Activated T-helper 9 cell treated with anti-CD3 and anti-CD28 coated beads, Interleukin-2, amount 50 U/mL, for 16 hours (primary cell): ENCODE measurements at regions not wholly inside any gene's neighbourhood (a gene's known extent, or its start where the extent isn't known, plus 50 kb on each side); places are given as distances from the start of the nearest gene placed in this dataset.

Source experiments
- DNase-seq: peaks from one replicate; pipeline ENCODE4 v3.0.0-alpha.2; 2020; ENCODE audit warnings: low read depth

DNA sequence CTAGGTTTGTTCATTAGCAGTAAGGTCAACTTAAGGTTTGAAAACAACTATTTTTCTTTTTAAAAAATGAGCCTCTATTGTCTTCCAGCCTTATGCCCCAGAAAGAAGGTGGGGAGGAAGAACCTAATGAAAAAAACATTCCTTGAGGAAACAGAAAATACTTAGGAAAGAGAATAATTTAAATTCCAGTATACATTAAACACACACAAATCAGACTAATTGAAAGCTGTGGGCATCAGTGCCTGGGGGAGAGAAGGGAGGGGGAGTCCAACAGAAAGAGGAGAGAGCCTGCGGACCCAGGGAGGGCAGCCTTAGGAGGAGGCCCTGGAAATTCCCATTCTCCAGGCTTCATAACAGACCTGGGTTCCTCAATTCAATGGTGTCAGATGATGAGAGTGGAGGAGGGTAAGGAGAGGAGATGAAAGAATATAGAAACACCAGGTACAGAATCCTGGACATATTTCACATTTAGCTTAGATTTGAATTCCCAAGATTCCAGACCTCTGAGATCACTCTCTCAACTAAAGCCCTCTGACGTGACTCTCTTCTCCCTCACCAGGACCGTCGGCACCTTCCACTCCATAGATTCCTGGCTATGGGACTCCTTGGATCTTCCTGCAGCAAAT is 320.5 kb upstream of the UMPS start:
- no peak for DNase-seq

DNA sequence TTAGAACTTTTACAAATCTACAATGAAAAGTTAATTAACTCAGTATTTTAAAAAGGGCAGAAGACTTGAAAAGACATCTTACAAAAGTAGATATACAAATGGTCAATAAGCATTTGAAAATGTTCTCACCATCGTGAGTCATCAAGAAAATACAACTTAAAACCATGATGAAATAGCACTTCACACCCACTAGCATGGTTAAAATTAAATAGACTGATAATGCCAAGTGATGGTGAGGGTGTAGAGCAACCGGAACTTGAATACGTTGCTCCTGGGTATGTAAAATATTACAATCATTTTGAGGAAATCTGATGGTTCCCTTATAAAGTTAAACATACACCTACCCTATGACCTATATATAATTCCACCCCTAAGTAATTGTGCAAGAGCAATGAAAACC is 319.8 kb upstream of the UMPS start:
- no peak for DNase-seq

DNA sequence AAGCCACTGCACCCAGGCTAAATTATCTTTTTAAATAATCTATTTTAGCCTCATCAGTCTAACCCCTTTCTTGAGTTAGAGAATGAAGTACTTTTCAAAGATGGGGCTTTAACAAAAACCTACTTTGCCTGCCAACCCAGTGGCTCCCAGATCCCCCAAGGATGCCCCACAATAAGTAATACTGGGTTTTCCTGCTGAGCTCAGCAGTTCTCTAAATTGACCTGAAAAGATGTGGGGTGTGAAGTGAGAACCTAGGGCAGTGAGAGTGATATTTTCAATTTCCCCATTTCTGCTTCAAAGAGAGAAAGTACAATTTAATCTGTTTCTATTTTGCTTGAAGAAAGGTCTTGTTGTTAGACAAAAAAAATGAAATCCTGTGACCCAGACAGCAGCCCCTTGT is 318.5 kb upstream of the UMPS start:
- no peak for DNase-seq

DNA sequence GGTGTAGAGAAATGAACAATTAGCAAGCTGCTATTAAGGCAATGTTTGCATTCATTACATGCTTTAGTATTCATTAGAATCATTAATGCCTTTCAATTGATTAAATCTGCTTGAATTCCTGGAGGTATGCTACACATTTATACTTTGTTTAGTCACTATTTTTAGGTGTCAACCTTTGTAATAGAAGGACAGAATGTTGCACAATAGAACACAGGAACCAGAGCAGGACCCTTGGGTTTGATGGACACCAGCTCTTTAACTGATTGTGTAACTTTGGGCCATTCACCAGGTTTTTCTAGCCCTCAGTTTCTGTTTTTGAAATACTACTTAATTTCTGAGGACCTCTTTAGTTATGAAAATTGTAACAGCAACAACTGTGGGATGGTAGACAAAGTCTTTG is 317.6 kb upstream of the UMPS start:
- DNase-seq = no peak

DNA sequence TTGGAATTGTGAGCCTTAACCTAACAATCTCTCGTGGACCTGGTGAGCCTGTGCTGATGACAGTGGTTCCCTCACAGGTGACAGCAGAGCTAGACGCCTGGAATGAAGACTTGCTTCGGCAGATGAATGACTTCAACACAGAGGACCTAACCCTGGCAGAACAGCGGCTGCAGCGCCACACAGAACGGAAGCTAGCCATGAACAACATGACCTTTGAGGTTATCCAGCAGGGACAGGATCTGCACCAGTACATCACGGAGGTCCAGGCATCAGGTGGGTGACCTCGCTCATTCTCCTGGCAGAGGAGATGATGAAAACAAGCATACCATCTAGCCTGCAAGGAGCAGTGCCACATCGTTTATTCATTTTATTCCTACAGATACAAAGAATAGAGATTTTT is 316.9 kb upstream of the UMPS start:
- no peak for DNase-seq

DNA sequence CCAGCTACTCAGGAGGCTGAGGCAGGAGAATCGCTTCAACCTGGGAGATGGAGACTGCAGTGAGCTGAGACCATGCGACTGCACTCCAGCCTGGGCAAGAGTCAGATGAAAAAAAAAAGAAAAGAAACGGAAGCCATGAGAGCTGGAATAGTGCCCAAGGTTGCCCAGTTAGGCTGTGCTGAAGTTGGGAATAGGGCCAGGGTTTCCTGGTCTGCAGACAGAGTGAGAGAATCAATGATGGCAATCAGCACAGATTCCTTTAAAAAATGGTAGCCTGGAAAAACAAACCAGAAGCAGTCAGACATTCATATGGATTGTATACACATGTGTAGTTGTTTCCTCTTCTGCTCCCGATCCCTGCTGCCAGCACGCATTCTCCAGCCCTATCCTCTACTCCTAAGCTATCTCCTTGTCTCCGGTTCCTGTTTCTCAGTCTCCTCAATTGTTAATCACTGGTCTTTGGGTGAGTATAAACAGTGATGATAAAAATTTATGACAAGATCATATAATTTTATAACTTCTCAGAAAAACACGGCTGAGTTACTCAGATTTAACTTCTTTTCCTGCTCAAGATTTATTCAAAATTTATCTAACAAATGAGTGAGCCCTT is 316.2 kb upstream of the UMPS start:
- DNase-seq = no peak

DNA sequence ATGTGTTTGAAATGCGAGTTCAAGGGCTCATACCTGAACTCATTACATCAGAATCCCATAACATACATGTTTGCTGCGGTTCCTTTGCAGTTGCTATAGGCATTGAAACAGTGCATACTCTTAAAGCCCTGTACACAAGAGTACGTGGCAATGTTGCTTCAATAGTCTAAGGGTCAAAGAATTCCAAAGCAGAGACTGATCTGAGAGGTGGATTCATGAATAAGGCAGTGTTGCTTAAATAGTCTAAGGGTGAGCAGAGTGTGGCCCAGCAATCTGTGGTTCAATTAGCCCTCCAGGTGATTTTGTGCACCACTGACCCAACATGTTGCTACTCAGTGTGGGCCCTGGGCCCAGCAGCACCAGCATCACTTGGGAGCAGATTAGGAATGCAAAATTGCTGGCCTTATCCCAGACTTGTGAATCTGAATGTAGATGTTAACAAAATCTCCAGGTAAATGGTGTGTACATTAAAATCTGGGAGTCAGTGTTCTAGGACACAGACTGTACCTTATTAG is 314.7 kb upstream of the UMPS start:
- DNase-seq = no peak

DNA sequence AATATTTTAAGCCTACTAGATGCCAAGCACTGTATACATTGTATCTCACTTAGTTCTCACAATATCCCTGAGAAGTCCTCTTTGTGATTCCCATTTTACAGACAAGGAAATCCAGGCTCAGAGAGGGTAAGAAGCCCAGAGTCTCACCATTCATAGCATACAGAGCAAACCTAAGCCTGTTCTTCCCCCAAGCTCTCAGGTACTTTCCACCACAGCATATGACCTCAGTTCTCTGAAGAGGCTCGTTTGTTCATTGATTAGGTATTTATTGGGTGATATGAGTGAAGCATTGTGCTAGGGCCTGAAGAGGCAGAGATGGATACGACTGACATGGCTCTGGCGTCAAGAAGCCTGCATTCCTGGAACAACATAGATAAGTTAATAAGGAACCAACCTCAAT is 310.9 kb upstream of the UMPS start:
- DNase-seq = no peak

DNA sequence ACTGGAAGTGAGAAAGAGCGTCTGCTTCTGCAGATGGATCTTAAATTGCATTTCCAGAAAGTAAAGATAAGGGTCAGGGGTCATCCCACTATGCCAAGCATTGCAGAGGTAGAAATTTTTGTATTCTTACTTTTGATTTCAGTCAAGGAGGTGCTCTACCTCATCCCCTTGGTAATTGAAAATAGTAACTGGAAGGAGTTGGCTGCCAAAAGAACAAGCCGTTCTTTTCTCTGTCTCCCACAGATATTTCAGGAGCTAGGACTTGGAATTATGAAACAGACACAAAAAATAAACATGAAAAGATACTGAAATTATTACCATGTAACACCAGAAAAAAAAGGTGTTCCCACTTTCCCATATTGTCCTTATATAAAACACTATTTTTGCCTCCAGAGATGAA is 309.9 kb upstream of the UMPS start:
- DNase-seq = no peak

DNA sequence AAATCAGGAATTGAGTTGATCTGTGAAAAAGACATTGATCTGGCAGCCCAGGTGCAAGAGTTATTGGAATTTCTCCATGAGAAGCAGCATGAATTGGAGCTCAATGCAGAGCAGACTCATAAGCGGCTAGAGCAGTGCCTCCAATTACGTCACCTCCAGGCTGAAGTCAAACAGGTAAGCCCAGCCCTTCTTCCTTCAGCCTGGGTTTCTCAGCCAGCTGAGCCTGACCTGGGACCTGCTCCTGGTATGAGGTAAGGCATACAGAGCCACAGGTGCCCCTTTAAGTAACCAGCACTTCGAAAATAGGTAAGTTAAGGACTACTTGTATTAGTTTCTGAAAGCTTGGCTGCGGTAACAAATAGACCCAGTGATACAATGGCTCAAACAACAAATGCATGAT is 307.4 kb upstream of the UMPS start:
- DNase-seq = no peak

DNA sequence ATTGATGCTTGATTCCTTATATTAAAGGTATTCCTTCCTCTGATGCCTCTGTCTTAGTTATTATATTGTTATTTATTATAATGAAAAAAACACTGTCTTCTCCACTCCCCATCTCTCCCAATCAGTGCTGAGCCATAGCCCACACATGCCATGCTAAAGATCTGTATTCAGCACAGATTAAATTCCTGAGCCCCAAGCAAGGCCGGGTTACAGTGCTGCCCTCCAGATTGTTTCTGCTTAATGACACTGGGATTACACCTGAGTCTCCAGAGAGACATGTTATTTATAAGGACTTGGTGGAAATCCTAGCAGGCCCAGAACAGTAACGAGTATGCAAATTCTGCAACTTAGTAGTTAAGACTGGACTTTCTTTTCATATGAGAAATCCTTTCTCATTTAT is 305.9 kb upstream of the UMPS start:
- no peak for DNase-seq

DNA sequence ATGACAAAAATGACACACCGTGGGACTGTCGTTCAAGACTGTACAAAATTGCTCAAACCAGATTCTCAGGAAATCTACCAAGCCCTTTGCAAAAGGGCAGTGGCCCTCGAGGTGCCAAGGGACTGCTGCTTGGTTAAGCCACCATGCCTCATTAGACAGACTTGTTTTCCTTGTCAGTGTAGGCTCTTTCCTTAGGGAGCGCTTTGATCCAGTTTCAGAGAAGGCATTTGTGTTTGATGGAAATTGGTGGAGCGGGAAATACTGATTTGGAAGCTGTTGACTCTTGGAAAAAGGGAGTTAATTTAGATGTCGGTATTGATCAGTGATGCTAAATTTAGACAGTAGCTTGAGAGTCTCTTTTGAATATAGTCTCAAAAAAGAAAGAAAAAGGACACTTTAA is 304.3 kb upstream of the UMPS start:
- DNase-seq = no peak

DNA sequence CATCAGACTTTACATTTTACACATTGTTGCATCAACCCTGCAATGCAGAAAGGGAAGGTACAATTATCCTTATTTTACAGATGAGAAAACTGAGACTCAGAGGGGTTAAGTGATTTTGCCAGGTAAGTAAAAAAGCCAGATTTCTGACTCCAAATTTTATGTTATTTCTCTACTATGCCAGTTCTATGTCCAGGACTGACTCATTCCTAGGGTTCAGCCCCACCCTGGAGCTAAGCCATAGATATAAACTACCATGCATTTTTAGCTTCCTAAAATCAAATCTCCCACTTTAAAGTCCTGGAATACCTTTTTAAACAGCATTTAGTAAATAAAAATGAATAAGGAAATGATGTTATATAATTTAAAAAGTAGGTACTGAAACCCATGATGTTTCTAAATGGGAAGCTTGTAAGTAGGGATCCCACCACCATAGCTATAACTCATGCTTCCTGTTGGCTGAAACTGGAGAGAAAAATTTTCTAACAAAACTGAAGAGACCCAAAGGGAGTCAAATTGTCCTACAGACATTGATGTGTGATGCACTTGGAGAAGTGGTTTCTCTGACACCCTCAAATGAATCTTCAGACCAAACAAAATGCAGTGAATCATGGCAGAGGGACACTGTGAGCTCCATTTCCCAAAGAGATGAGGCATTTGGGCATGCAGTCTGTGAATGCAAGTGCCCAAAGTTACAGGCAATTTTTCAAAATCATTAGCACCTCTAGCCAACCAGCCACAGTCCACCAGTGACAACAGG is 301.7 kb upstream of the UMPS start:
- DNase-seq = no peak

DNA sequence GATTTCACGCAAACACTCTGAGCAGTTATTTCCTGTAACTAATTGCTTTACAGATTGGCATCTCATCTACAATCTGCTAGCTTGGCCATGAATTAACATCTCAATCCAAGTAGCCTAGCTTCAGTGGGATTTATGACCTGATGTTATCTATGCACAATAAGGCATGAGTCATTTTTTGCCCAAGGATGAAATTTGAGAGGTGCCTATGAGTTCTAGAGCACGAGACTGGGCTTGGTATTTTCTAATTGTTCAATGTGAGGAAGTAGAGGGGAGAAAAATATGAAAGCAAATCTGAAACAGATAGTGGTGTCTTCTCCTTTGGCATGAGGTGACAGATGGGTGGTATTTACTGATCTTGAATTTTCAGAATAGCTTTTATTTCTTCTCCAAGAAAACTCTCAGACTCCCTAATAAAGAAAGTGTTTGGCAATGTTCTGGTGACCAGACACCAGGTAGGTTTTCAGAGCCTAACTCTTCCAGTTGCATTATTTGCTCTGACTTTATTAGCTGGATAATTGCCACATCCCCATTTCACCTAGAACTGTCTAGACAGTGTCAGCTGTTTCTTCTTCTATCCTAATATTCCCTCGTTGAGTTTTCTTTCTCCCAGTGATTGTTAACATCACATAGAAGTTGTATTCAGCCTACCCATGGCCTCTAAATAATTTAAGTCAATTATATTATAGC is 301.0 kb upstream of the UMPS start:
- DNase-seq = no peak

DNA sequence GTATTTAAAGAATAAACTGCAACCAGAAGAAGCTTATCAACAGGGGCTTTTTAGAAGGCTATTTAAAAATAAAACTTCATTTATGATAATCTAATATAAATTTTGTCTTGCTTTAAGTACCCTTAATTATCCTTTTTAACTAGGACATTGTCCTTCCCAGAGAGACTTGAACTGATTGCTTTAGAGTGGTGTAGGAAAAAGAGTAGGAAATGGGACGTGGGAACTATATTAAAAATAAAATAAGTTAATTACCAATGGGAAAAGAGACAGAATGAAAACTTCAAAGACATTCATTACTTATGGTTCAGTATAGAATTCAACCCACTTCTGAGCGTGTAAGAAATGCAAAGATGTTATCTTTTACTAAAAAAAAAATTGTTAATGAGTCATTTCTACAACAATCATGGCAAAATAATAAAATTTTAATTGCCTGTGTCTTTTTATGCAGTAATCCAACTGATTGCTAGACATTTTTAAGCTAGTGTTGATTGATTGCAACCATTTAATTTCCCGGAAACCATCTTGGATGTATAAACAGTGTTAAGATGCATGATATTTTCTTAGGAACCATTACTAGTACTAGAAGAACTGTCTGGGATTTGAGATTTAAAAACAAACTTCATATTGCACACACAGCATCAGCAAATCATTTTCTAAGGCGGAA is 298.8 kb upstream of the UMPS start:
- DNase-seq = no peak

DNA sequence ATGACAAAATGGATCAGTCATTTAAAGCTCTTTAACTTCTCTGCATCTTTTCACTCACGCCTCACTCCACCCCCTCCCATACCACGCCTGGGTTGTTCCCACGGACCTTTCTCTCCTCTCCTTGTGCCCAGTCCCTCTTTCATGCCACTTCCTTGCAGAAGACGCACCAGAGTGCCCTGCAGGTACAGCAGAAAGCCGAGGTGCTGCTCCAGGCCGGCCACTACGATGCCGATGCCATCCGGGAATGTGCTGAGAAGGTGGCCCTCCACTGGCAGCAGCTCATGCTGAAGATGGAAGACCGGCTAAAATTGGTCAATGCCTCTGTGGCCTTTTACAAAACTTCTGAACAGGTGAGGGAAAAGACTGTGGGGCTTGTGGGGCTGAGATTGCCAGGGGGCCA is 296.1 kb upstream of the UMPS start:
- no peak for DNase-seq

DNA sequence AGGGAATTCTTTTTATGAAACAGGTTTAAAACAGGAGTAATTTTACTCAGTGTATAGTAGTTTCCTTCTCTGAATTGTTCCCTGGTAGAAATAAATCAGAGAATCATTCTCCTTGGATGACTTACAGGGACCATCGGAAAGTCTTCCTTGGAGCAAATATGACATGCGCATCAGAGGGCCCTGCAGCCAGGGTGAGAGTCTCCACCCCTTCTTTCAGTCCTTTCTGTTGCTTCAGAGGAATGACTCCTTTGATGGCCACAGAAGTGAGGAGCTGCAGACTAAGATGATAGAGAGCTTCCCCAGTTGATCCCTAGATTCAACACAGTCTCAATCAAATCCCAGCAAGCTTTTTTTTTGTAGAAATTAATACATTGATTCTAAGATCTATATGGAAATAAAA is 294.8 kb upstream of the UMPS start:
- DNase-seq = no peak

DNA sequence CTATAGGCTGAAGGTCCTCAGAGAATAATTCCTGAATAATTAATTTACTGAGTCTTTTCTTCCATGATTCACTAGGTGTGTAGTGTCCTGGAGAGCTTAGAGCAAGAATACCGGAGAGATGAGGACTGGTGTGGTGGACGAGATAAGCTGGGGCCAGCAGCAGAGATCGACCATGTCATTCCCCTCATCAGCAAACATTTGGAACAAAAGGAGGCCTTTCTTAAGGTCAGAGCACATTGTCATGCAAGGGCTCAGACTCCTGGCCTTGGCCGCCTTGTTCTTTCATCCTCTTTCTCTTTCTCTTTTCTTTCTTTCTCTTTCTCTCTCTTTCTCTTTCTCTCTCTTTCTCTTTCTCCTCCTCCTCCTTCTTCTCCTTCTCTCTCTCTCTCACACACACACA is 291.4 kb upstream of the UMPS start:
- DNase-seq = no peak

DNA sequence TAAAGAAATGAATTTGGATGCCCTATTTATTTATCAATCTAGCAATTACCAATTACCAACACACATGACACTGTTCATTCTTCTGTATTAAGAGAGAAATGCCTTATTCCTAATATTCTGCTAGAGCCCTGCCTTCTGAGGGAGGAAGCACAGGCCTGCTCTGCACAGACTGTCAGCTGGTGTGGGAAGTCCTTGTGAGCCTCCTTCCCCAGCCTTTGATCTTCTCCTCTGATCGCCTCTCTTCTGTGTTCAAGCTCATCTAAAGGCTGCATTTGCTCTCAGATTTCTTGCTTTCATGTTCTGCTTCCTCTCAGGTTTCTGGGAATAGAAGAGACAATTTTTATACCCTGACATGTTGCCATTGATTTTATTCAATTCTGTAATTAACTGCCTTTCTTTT is 290.6 kb upstream of the UMPS start:
- DNase-seq = no peak

DNA sequence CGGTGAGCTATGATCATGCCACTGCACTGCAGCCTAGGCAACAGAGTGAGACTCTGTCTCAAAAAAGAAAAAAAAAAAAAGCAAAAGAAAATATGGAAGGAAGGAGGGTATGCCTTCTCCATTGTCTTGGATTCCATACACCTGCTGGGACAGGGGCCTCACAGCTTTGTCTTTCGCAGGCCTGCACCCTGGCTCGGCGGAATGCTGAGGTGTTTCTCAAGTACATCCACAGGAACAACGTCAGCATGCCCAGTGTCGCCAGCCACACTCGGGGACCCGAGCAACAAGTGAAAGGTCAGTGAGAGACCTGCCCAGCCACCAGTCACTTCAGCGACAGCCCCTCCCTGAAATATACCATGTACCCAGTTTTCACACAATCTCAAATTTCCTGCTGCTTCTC is 288.5 kb upstream of the UMPS start:
- no peak for DNase-seq

DNA sequence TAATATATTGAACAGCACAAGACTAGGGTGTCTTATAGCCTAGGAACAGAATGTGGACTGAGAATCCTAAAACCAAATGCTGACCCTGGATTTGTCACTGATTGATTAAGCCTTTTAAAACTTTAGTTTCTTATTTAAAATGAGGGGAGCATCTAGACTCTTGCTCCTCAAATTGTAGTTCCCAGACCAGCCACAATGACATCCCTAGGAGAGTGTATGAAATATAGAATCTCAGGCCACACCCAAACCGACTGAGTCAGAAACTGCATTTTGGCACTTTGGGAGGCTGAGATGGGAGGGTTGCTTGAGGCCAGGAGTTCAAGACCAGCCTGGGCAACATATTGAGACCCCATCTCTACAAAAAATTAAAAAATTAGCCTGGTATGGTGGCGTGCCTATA is 287.8 kb upstream of the UMPS start:
- no peak for DNase-seq

DNA sequence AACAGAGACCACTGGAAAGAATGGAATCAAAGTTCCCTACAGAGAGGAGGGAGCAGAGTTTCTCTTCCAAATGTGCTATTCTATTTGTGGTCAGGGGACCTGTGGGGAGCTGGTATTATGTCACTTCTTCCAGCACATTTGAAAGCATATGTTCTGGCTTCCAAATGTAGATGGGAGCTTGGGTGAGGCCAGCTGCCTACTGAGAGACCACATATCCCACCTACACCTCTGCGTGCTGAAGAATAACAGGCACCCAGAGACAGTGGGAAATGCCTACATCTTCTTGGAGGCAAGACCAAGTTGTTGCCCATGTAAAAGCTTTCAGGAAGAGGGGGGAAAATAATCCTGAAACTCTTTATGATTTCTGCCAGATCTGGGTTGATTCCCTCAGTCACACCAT is 286.8 kb upstream of the UMPS start:
- no peak for DNase-seq
